IMR-90 (cell line): ENCODE measurements at regions not wholly inside any gene's neighbourhood (a gene's known extent, or its start where the extent isn't known, plus 50 kb on each side); places are given as distances from the start of the nearest gene placed in this dataset.
A peak's percentile ranks its signal among the peaks of the same experiment; 100 is the strongest.

ENCODE experiments used
- ATAC-seq: fragments of 200-7000 bp; cut with Tn5 transposase; 2 replicates; pipeline ENCODE4 v1.9.1; 2020; ENCODE audit warnings: low read depth, mild to moderate bottlenecking, moderate library complexity
- BruUV-seq: library from RNA; stranded (reverse); fragments of 400-500 nt; replicated peaks from 2 replicates; lab custom pipeline; 2021; lab: Mats Ljungman, UMichigan
- CTCF ChIA-PET: fragments of 300-600 bp; formaldehyde crosslinking; extraction: SDS; loops from one replicate; lab custom pipeline; 2021; ENCODE audit warnings: antibody characterized with exemption; lab: Yijun Ruan, JAX
- POLR2A ChIA-PET: fragments of 300-600 bp; sonication (Branson Sonifier 250); formaldehyde crosslinking; loops from one replicate; lab custom pipeline; 2022; ENCODE audit warnings: antibody characterized with exemption; ENCODE audit not compliant: unreplicated experiment; lab: Charles Lee
- DNase-seq: peaks from one replicate; pipeline ENCODE4 v3.0.0; 2013
- H2AFZ ChIP-seq: replicated peaks from 2 replicates; pipeline ENCODE3; 2013; ENCODE audit warnings: low read length, mild to moderate bottlenecking; ENCODE audit not compliant: poor library complexity
- H2AK5ac ChIP-seq: 2 replicates; pipeline ENCODE4 v1.6.1; 2013; ENCODE audit warnings: low read depth, low read length, inconsistent platforms
- H2AK9ac ChIP-seq: replicated peaks from 2 replicates; pipeline ENCODE3; 2013; ENCODE audit warnings: mild to moderate bottlenecking, low read depth, low read length, moderate library complexity; ENCODE audit not compliant: poor library complexity
- H2BK120ac ChIP-seq: 2 replicates; pipeline ENCODE4 v1.6.1; 2013; ENCODE audit warnings: low read depth, low read length, inconsistent platforms
- H2BK15ac ChIP-seq: 3 replicates; pipeline ENCODE4 v1.6.1; 2013; ENCODE audit warnings: low read depth, low read length, inconsistent platforms
- H2BK20ac ChIP-seq: 2 replicates; pipeline ENCODE4 v1.6.1; 2013; ENCODE audit warnings: low read depth, mild to moderate bottlenecking, inconsistent platforms, low read length, moderate library complexity
- H2BK5ac ChIP-seq: 2 replicates; pipeline ENCODE4 v1.6.1; 2013; ENCODE audit warnings: mild to moderate bottlenecking, low read depth, low read length, inconsistent platforms; ENCODE audit not compliant: poor library complexity, severe bottlenecking
- H3K14ac ChIP-seq: replicated peaks from 2 replicates; pipeline ENCODE4 v1.6.1; 2013; ENCODE audit warnings: low read depth, low read length, inconsistent platforms
- H3K18ac ChIP-seq: 2 replicates; pipeline ENCODE4 v1.6.1; 2013; ENCODE audit warnings: low read depth, low read length, control low read depth
- H3K23ac ChIP-seq: 2 replicates; pipeline ENCODE4 v1.6.1; 2013; ENCODE audit warnings: low read depth, low read length, inconsistent platforms
- H3K27ac ChIP-seq: 2 replicates; pipeline ENCODE4 v1.5.1; 2013; ENCODE audit warnings: mild to moderate bottlenecking, control low read depth, low read length; ENCODE audit not compliant: insufficient read depth
- H3K27me3 ChIP-seq: 2 replicates; pipeline ENCODE4 v1.6.1; 2013; ENCODE audit warnings: low read length; ENCODE audit not compliant: control insufficient read depth, insufficient read depth
- H3K36me3 ChIP-seq: 2 replicates; pipeline ENCODE4 v1.6.1; 2013; ENCODE audit warnings: low read length, mixed read lengths; ENCODE audit not compliant: control insufficient read depth, insufficient read depth
- H3K4ac ChIP-seq: 2 replicates; pipeline ENCODE4 v1.6.1; 2013; ENCODE audit warnings: low read depth, low read length, inconsistent platforms
- H3K4me1 ChIP-seq: 2 replicates; pipeline ENCODE4 v1.6.1; 2013; ENCODE audit warnings: low read length, mixed read lengths; ENCODE audit not compliant: control insufficient read depth, insufficient read depth
- H3K4me2 ChIP-seq: 2 replicates; pipeline ENCODE4 v1.6.1; 2013; ENCODE audit warnings: low read depth, mild to moderate bottlenecking, control low read depth, low read length, moderate library complexity
- H3K4me3 ChIP-seq: 2 replicates; pipeline ENCODE4 v1.5.1; 2013; ENCODE audit warnings: low read depth, mild to moderate bottlenecking, control low read depth, low read length, moderate library complexity; ENCODE audit not compliant: insufficient read depth
- H3K56ac ChIP-seq: 2 replicates; pipeline ENCODE4 v1.6.1; 2013; ENCODE audit warnings: low read length, inconsistent platforms; ENCODE audit not compliant: insufficient read depth; ENCODE audit errors: extremely low read depth
- H3K79me1 ChIP-seq, 2 experiments: 2 replicates each; pipeline ENCODE4 v1.6.1; 2013; ENCODE audit warnings: low read length in 2 of 2, inconsistent platforms in 1 of 2, low read depth in 1 of 2
- H3K9ac ChIP-seq: 2 replicates; pipeline ENCODE4 v1.6.1; 2013; ENCODE audit warnings: low read depth, low read length, control low read depth
- H3K9me1 ChIP-seq: 2 replicates; pipeline ENCODE4 v1.6.1; 2013; ENCODE audit warnings: low read length, inconsistent platforms; ENCODE audit not compliant: insufficient read depth
- H3K9me3 ChIP-seq: 2 replicates; pipeline ENCODE4 v1.6.1; 2013; ENCODE audit warnings: low read length; ENCODE audit not compliant: control insufficient read depth, insufficient read depth
- H4K20me1 ChIP-seq: 2 replicates; pipeline ENCODE4 v1.6.1; 2013; ENCODE audit warnings: low read length, inconsistent platforms; ENCODE audit not compliant: insufficient read depth
- H4K5ac ChIP-seq: 2 replicates; pipeline ENCODE4 v1.6.1; 2013; ENCODE audit warnings: mild to moderate bottlenecking, low read depth, low read length, control low read depth
- H4K8ac ChIP-seq, 2 experiments: 2 replicates each; pipeline ENCODE4 v1.6.1; 2013; ENCODE audit warnings: low read depth in 2 of 2, low read length in 2 of 2, control low read depth in 1 of 2, inconsistent platforms in 1 of 2
- H4K91ac ChIP-seq: 2 replicates; pipeline ENCODE4 v1.6.1; 2013; ENCODE audit warnings: low read depth, low read length, inconsistent platforms; ENCODE audit not compliant: insufficient read depth
- FOS ChIP-seq: fragments of 150-350 bp; IDR thresholded peaks from 2 replicates; pipeline ENCODE4 v1.6.1; 2016; ENCODE audit warnings: low read depth, low read length
- RAD21 ChIP-seq: IDR thresholded peaks from 2 replicates; pipeline ENCODE4 v1.6.1; 2012; ENCODE audit warnings: low read length, improper control_type of control experiment
- WGBS, 2 experiments: methylation state at CpG; one replicate each; pipeline versions ENCODE4 v1.1.5 to v1.1.7; 2013; ENCODE audit warnings: missing lambda C conversion rate in 2 of 2; ENCODE audit not compliant: insufficient read length in 1 of 2; ENCODE audit errors: extremely low coverage in 2 of 2; 5-methylcytosine and 5-hydroxymethylcytosine counted together
- dilution Hi-C: fragments of 300-500 bp; cut with HindIII; formaldehyde crosslinking; loops from one replicate; pipeline ENCODE4 v1.14.3; 2018; ENCODE audit warnings: low sequenced_read_pairs; ENCODE audit not compliant: unreplicated experiment
- in situ Hi-C: fragments of 300-500 bp; cut with MboI; formaldehyde crosslinking; loops from 3 replicates; pipeline ENCODE4 v1.14.3; 2019; ENCODE audit warnings: low sequenced_read_pairs, inconsistent platforms, mixed read lengths
- intact Hi-C: fragments of 100-400 bp; cut with micrococcal nuclease; formaldehyde crosslinking; loops from 2 replicates; pipeline ENCODE4 v1.10.0; 2022
- TF ChIP-seq, protein P1 (sequence below): conservative IDR thresholded peaks from 2 replicates; pipeline ENCODE4 v1.5.1; 2012; ENCODE audit warnings: mild to moderate bottlenecking, low read depth, low read length, improper control_type of control experiment

DNA sequence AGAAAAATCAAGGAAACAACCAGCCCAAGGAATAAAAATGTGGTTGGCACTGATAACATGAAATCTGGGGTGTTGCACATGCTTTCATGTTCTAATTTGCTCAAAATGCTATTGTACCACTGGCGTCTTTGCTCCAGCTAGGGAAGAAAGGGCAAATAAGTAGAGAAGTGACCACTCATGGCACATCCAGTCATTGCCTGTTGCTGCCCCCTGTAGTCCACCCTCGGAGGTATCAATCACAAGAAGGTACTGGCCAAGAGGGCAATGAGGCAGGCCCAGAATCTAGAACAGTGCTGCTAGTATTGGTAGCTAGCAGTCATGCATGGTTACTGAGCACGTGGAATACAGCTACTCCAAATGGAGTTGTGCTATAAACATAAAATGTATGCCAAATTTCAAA lies 213.4 kb downstream of the CDCA7 start:
- Histone ChIP-seq H2AK5ac (no peak overlapping the region), H2BK5ac (no peak overlapping the region), H2BK120ac (no peak overlapping the region), H3K18ac (no peak overlapping the region), H3K9me1 (no peaks in the 10 kb centered on the region; the same call in 1 of the 2 replicates), H4K5ac (no peak overlapping the region), H4K91ac (no peak overlapping the region), H2BK20ac (no peak overlapping the region), H2BK15ac (no peak overlapping the region), H3K14ac (no peak overlapping the region), H2AFZ (no peak overlapping the region), H4K20me1 (no peaks in the 10 kb centered on the region), H3K79me1 (no peaks in the 10 kb centered on the region), H3K9ac (no peak overlapping the region), H3K9me3 (no peaks in the 10 kb centered on the region), H3K4ac (no peak overlapping the region), H3K4me3 (no peak overlapping the region), H2AK9ac (no peak overlapping the region), H3K23ac (no peak overlapping the region), H3K27ac (no peak overlapping the region), H3K4me1 (no peaks in the 10 kb centered on the region), H3K36me3 (no peaks in the 10 kb centered on the region), H3K4me2 (no peak overlapping the region), H3K27me3 (peaks cover 7% of the 10 kb centered on the region), H3K56ac (no peak overlapping the region), H4K8ac (no peak overlapping the region)
- DNase-seq: no peak
- in situ Hi-C loops (no loop called here), dilution Hi-C loops (no loop called here), intact Hi-C loops (loop anchor here (2.0 kb wide), 1 partner anchor 165 kb away; no protein-coding TSS in a partner anchor)
- BruUV-seq: no TSS peak
- CTCF ChIA-PET: interaction anchor here (1.7 kb wide), 1 partner anchor 165 kb away, joined by 8 read pairs; no protein-coding TSS in a partner anchor
- TF ChIP-seq RAD21: 0 out of 2 replicates have a peak, but pooled peaks have one; percentile 19
- TF ChIP-seq, protein P1, sequence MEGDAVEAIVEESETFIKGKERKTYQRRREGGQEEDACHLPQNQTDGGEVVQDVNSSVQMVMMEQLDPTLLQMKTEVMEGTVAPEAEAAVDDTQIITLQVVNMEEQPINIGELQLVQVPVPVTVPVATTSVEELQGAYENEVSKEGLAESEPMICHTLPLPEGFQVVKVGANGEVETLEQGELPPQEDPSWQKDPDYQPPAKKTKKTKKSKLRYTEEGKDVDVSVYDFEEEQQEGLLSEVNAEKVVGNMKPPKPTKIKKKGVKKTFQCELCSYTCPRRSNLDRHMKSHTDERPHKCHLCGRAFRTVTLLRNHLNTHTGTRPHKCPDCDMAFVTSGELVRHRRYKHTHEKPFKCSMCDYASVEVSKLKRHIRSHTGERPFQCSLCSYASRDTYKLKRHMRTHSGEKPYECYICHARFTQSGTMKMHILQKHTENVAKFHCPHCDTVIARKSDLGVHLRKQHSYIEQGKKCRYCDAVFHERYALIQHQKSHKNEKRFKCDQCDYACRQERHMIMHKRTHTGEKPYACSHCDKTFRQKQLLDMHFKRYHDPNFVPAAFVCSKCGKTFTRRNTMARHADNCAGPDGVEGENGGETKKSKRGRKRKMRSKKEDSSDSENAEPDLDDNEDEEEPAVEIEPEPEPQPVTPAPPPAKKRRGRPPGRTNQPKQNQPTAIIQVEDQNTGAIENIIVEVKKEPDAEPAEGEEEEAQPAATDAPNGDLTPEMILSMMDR: 0 out of 2 replicates have a peak, but pooled peaks have one; percentile 10
- TF ChIP-seq FOS: no peak
- ATAC-seq: no peak
- WGBS, 2 experiments: 0% methylated on average over 1 of the region's 3 CpGs; no CpG with 5 or more reads in 1 of the 2 experiments
- POLR2A ChIA-PET: no interaction called here
